ENCODE measurements at regions not wholly inside any gene's neighbourhood (a gene's known extent, or its start where the extent isn't known, plus 50 kb on each side); places are given as distances from the start of the nearest gene placed in this dataset.

- TF ChIP-seq USF2 (IDR thresholded peaks at IDR 0.05; ENCODE audit: low read length) (no peak), SRF (IDR thresholded peaks at IDR 0.05; ENCODE audit: low read depth, low read length) (no peak), ASH2L (IDR thresholded peaks at IDR 0.05; ENCODE audit: low read length) (no peak)
Observed at GRCh38 chr10:35789996-35790395, 147.9 kb upstream of the FZD8 start (continued).
